AG09319 (cell line): ENCODE measurements at regions not wholly inside any gene's neighbourhood (a gene's known extent, or its start where the extent isn't known, plus 50 kb on each side); places are given as distances from the start of the nearest gene placed in this dataset.

ENCODE experiments used
- DNase-seq: peaks from one replicate; pipeline ENCODE4 v3.0.0-alpha.2; 2010; ENCODE audit warnings: low read depth; ENCODE audit errors: extremely low read depth
- TF ChIP-seq, protein P1 (sequence below): IDR thresholded peaks from 2 replicates; pipeline ENCODE4 v1.5.1; 2011; ENCODE audit warnings: low read depth, mild to moderate bottlenecking, inconsistent platforms, low read length, moderate library complexity

DNA sequence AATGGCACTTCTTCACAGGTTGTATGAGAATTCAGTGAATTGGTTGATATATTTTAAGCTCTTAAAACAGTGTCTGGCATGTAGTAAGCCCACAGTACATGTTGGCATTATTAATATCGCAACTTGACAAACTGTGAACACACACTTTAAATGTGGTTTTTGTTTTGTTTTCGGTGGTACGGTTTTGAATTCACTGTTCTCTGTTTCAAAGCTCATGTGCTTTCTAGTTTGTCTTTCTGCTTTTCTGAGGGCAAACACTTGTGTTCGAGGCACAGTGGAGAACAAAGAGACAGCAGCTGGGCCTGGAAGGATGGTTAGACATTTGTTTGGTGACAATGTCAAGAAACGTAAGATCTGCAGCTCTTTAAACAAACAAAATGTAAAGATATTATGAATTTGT, 276.5 kb upstream of the MC4R start:
- DNase-seq, result no peak
- TF ChIP-seq, protein P1, sequence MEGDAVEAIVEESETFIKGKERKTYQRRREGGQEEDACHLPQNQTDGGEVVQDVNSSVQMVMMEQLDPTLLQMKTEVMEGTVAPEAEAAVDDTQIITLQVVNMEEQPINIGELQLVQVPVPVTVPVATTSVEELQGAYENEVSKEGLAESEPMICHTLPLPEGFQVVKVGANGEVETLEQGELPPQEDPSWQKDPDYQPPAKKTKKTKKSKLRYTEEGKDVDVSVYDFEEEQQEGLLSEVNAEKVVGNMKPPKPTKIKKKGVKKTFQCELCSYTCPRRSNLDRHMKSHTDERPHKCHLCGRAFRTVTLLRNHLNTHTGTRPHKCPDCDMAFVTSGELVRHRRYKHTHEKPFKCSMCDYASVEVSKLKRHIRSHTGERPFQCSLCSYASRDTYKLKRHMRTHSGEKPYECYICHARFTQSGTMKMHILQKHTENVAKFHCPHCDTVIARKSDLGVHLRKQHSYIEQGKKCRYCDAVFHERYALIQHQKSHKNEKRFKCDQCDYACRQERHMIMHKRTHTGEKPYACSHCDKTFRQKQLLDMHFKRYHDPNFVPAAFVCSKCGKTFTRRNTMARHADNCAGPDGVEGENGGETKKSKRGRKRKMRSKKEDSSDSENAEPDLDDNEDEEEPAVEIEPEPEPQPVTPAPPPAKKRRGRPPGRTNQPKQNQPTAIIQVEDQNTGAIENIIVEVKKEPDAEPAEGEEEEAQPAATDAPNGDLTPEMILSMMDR, result no peak

DNA sequence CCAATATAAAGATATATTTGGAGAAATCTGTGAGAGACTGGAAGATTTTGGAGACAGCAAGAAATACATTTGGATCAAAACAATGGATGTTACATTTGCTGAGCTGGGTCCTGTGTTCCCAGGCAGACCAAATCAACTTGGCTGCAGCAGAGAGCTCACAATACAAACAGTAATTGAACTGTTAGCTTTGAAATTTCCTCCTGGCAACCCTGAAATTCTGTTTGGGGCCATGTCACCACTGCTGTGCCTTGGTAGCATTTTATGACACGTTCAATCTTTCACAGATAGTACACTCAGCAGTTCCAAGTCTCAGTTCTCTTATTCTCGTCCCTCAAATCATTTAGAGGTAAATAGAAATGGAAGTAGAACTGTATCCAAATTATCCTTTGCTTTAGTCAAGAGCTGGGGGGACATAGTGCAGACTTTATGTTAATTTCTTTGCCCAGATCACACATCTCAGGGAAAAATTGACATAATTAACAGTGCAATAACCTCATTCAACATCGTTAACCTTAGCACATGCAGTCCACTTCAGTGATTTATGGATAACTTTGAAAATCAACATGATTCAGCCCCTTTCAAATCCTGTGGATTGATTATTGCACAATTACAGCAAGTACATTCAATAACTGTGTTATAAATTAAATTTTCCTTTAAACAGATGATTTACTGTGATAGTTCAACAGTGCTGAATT, 277.4 kb upstream of the MC4R start:
- TF ChIP-seq, protein P1, result no peak
- DNase-seq, result no peak

DNA sequence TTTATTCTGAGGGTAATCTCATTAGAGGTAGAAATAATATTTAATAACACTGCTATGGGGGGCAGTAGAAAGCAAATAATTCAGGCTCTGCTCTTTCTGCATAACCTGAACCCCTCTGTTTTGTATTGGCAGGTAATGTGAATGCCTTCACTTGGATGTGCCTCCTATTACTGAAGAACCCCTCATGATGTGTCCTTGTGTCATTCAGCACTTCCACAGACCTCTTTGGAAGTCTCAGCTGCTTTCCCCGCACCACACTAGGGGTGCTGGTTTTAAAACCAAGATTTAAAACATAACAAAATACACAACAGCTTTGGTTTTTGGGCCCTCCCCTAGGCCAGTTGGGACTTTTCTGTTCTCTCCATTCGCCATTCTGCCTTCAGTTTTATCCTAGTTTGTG, 281.7 kb upstream of the MC4R start:
- DNase-seq, result no peak
- TF ChIP-seq, protein P1, result no peak

DNA sequence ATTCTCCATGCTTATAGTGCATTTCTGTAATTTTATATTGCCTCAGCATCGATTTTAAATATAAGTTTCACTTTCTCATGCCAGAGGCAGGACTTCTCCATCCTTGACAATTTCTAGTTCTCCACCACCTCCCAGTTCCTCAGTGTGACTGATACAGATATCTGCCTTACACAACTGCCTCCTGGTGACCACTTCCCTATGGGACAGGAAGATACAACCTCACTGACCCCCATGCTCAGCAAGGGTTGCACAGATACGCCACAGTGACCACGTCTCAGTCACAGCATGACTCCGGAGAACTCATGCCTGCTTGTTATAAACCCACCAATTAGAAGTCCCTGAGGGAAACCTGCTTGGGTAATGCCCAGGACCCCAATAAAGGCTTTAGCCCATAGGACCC, 284.0 kb upstream of the MC4R start:
- no peak for DNase-seq
- TF ChIP-seq, protein P1, result no peak

DNA sequence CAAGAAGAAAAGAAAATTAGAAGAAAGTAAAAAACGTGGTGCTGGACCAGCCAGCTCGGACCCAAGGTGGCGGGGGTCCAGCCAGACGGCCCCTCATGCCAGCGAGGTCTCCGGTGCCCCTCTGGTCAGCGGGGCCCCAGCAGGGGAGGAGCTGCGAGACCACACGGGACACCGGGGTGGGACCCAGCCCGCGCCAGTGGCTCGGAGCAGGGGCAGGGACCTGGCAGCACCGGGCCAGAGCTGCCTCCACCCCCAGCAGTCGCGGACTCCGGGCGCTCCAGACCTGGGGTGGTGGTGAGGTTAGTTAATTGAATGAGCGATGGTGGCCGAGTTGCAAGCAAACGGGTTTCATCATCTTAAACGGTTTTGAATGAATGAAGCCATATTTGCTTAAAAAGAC, 289.9 kb upstream of the MC4R start:
- no peak for DNase-seq
- TF ChIP-seq, protein P1, result no peak

GRCh38 chr18:60663060-60663989, 290.8 kb upstream of the MC4R start:
- TF ChIP-seq, protein P1, result no peak
- no peak for DNase-seq

DNA sequence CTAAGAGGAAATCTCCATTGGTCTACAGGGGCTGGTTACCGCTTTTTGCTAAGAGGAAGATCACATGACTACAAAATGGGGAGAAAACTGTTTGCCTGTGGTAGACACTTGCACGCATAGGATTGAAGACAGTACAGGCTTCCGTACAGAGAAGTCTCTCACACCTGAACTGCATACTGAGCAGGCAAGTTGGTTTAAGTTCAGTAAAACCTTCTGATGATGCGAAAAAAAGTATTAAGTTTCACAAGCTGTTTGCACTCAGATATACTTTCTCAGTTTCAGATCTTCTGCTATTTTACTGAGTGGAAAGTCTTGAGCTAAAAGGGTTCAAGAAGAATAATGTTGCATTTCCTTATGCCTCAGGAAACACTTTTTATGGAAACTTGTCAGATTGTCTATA, 292.2 kb upstream of the MC4R start:
- DNase-seq, result no peak
- TF ChIP-seq, protein P1, result no peak
